Esophagus (tissue), 2 donors: ENCODE measurements at regions not wholly inside any gene's neighbourhood (a gene's known extent, or its start where the extent isn't known, plus 50 kb on each side); places are given as distances from the start of the nearest gene placed in this dataset.

Experiments used
- H3K27ac ChIP-seq, 2 donors: one replicate each; pipeline ENCODE4 v1.5.1; 2013; ENCODE audit warnings: low read depth in 2 of 2, mild to moderate bottlenecking in 2 of 2, inconsistent platforms in 1 of 2, low read length in 1 of 2, moderate library complexity in 1 of 2
- H3K27me3 ChIP-seq, 2 donors: one replicate each; pipeline ENCODE4 v1.6.1; 2013; ENCODE audit warnings: low read length in 2 of 2, control low read depth in 1 of 2, mild to moderate bottlenecking in 1 of 2; ENCODE audit not compliant: insufficient read depth in 2 of 2, control insufficient read depth in 1 of 2
- H3K36me3 ChIP-seq, 2 donors: one replicate each; pipeline ENCODE4 v1.6.1; 2013; ENCODE audit warnings: low read length in 1 of 2; ENCODE audit not compliant: control insufficient read depth in 2 of 2, insufficient read depth in 2 of 2
- H3K4me1 ChIP-seq, 2 donors: one replicate each; pipeline ENCODE4 v1.6.1; 2013; ENCODE audit warnings: low read length in 1 of 2; ENCODE audit not compliant: control insufficient read depth in 2 of 2, insufficient read depth in 2 of 2
- H3K4me3 ChIP-seq, 2 donors: one replicate each; pipeline ENCODE4 v1.5.1; 2013; ENCODE audit warnings: low read length in 2 of 2, mild to moderate bottlenecking in 2 of 2, low read depth in 1 of 2, moderate library complexity in 1 of 2
- H3K9me3 ChIP-seq, 2 donors: one replicate each; pipeline ENCODE4 v1.6.1; 2013; ENCODE audit warnings: mild to moderate bottlenecking in 2 of 2, low read depth in 1 of 2, low read length in 1 of 2, moderate library complexity in 1 of 2; ENCODE audit not compliant: control insufficient read depth in 2 of 2, insufficient read depth in 1 of 2
- WGBS, 2 donors: extraction: QIAGEN DNeasy Blood & Tissue Kit; methylation state at CpG; one replicate each; pipeline ENCODE4 v1.1.7; 2013; 5-methylcytosine and 5-hydroxymethylcytosine counted together
- donor health status: healthy with polysubstance abuse.
- donor health status: Bipolar disorder and iron deficiency.

DNA sequence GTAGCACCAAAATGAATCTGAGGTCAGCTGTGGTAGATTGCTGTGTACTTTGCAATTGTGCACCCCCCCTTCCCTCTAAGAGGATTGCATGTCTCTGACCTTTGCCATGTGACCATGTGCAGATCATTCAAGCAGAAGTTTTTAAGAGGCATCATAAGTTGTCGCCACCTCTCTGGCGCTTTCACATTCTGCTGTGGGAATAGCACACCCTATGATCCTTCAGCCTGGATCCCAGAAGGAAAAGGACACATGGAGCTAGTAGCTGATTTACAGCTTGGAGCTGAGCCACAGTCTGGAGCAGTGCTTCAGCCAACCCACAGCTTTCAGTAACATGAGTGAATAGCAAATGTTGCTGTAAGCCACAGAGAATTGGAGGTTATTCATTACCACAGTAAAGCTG lies 158.5 kb downstream of the TSEN15 start:
- Histone ChIP-seq H3K9me3 (no peaks in the 10 kb centered on the region), H3K27me3 (no peaks in the 10 kb centered on the region), H3K4me1 (no peaks in the 10 kb centered on the region), H3K4me3 (no peak overlapping the region), H3K27ac (no peak overlapping the region), H3K36me3 (no peaks in the 10 kb centered on the region)
- 85 to 88% methylated on average over 2 of the region's 2 CpGs for WGBS, 2 donors

DNA sequence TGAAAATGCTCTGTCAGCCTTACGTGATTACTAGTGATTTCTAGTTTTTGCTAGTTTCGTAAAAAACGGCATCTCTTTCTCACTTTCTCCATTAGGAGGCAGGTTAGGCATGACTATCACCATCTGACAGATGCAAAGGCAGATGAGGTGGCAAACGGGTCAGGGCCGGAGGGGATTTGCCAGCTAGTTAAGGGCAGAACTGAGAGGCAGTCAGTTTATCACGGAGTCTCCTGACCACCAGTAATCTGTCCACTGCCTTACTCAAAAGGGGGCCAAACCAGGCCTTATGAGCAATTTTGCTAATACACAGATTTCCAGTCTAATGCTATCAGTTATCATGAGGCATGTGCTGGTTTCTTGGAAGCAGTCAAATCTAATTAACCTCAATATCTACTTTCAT lies 159.3 kb downstream of the TSEN15 start:
- H3K36me3 ChIP-seq: no peaks in the 10 kb centered on the region
- no peak overlapping the region for H3K4me3 ChIP-seq
- no peaks in the 10 kb centered on the region for H3K4me1 ChIP-seq
- 84 to 88% methylated on average over 6 of the region's 6 CpGs for WGBS, 2 donors
- no peak overlapping the region for H3K27ac ChIP-seq
- no peaks in the 10 kb centered on the region for H3K27me3 ChIP-seq
- H3K9me3 ChIP-seq: no peaks in the 10 kb centered on the region

GRCh38 chr1:184212649-184213314 lies 161.3 kb downstream of the TSEN15 start:
- Histone ChIP-seq H3K9me3 (no peaks in the 10 kb centered on the region), H3K36me3 (no peaks in the 10 kb centered on the region), H3K4me1 (no peaks in the 10 kb centered on the region), H3K27ac (no peak overlapping the region), H3K27me3 (no peaks in the 10 kb centered on the region), H3K4me3 (no peak overlapping the region)
- 66 to 70% methylated on average over 7 of the region's 7 CpGs for WGBS, 2 donors

DNA sequence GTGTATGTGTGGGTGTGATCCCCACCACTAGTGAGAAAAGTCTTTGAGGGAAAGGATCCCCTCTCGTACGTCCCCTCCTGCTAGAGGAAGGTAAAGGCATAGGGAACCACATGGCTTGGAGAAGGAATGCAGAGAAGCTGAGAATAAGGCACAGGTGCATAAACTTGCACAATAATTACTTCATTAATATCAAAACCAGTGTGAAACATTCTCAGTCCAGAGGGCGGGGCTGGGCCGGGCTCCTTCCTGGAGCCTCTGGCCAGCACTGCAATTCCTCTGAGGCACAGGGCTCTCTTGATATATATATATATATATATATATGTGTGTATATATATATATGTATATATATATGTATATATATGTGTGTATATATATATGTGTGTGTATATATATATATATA lies 162.6 kb downstream of the TSEN15 start:
- H3K27ac ChIP-seq: no peak overlapping the region
- H3K4me1 ChIP-seq: no peaks in the 10 kb centered on the region
- H3K27me3 ChIP-seq: no peaks in the 10 kb centered on the region
- no peaks in the 10 kb centered on the region for H3K9me3 ChIP-seq
- WGBS, 2 donors: 89% methylated on average over 4 of the region's 4 CpGs
- H3K36me3 ChIP-seq: no peaks in the 10 kb centered on the region
- no peak overlapping the region for H3K4me3 ChIP-seq

DNA sequence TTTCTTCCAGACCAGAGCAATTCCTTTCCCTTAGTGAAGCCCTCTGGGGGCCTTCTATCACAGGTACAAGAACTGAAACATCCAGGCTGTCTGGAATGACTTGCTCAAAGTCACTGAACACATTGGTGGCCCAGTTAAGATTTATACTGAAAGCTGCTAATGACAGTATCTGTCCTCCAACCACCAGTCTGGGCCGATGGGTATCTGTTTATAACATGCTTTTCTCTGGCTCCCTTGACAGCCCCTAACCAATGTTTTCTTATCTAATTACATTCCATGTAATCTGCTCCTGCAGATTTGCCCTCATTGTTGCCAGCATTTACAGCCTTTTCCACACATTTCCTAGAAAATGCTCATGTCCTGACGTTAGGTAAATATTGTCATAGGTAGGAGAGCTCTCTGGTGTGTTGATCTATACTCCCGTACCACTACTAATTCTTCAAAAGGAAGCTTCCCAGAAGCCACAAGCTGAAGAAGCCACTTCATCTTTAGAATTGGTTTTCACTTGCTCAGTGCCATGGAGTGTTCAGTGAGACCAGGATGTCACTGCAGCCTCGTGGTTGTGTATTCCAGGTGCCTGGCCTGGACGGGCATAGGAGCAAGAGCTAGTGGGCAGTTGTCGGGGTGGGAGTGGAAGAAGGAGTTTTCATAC lies 163.9 kb downstream of the TSEN15 start:
- Histone ChIP-seq H3K36me3 (no peaks in the 10 kb centered on the region), H3K27ac (no peak overlapping the region), H3K9me3 (no peaks in the 10 kb centered on the region), H3K4me3 (no peak overlapping the region), H3K4me1 (no peaks in the 10 kb centered on the region), H3K27me3 (no peaks in the 10 kb centered on the region)
- WGBS, 2 donors: 81 to 86% methylated on average over 6 of the region's 6 CpGs

GRCh38 chr1:184218458-184219075 lies 167.0 kb downstream of the TSEN15 start:
- no peak overlapping the region for H3K4me3 ChIP-seq
- no peaks in the 10 kb centered on the region for H3K4me1 ChIP-seq
- no peak overlapping the region for H3K27ac ChIP-seq
- WGBS, 2 donors: 69 to 78% methylated on average over 5 of the region's 5 CpGs
- H3K36me3 ChIP-seq: no peaks in the 10 kb centered on the region
- no peaks in the 10 kb centered on the region for H3K27me3 ChIP-seq
- no peaks in the 10 kb centered on the region for H3K9me3 ChIP-seq

- H3K36me3 ChIP-seq: no peaks in the 10 kb centered on the region
- H3K27ac ChIP-seq: no peak overlapping the region
- no peaks in the 10 kb centered on the region for H3K9me3 ChIP-seq
- H3K4me3 ChIP-seq: no peak overlapping the region
- WGBS, 2 donors: 43 to 85% methylated on average over 3 of the region's 3 CpGs
- no peaks in the 10 kb centered on the region for H3K27me3 ChIP-seq
- H3K4me1 ChIP-seq: no peaks in the 10 kb centered on the region
These were observed 167.4 kb upstream of the C1orf21 start for GRCh38 chr1:184219414-184219813.

DNA sequence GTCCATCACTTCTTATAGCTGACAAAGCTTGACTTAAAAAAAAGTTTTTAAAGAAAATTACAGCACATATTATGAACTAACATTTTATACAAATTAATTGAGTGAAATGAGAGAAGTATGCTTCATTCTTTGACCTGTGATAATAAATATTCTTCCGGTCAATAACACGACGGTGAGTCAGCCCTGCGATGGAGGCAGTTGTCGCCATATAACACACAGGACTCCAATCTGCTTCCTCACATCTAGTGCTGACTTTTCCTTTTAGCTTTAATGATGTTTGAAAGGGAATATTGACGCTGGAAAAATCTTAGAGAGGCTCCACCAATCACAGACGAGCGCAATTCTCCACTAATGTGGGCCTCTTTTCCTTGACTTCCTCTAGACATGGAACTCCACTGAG lies 166.9 kb upstream of the C1orf21 start:
- H3K36me3 ChIP-seq: no peaks in the 10 kb centered on the region
- H3K27me3 ChIP-seq: no peaks in the 10 kb centered on the region
- WGBS, 2 donors: 93 to 95% methylated on average over 8 of the region's 8 CpGs
- H3K27ac ChIP-seq: no peak overlapping the region
- no peaks in the 10 kb centered on the region for H3K4me1 ChIP-seq
- H3K4me3 ChIP-seq: no peak overlapping the region
- no peaks in the 10 kb centered on the region for H3K9me3 ChIP-seq

GRCh38 chr1:184221087-184221486 lies 165.7 kb upstream of the C1orf21 start:
- Histone ChIP-seq H3K27ac (no peak overlapping the region), H3K4me3 (no peak overlapping the region), H3K4me1 (no peaks in the 10 kb centered on the region), H3K9me3 (no peaks in the 10 kb centered on the region), H3K36me3 (no peaks in the 10 kb centered on the region), H3K27me3 (no peaks in the 10 kb centered on the region)
- WGBS, 2 donors: 68 to 91% methylated on average over 2 of the region's 2 CpGs

DNA sequence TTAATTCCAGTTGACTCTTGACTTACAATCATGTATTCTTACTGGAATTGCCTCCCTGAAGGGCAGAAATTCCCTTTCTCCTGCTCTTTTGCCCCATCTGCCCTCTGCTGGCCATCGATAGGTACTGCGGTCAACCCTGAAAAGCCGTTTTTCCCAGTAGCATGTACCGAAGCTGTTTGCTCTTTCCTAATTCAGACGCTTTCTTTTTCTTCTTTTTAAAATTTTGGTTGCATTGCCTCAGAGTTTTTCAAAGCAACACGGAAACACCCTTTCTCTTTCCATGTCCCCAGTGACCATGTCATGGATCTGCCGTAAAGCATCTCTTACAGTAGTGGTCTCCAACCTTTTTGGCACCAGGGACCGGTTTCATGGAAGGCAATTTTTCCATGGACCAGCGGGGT lies 164.2 kb upstream of the C1orf21 start:
- Histone ChIP-seq H3K4me1 (no peaks in the 10 kb centered on the region), H3K4me3 (no peak overlapping the region), H3K27ac (no peak overlapping the region), H3K36me3 (no peaks in the 10 kb centered on the region), H3K27me3 (no peaks in the 10 kb centered on the region), H3K9me3 (no peaks in the 10 kb centered on the region)
- 25 to 27% methylated on average over 9 of the region's 9 CpGs for WGBS, 2 donors
